ENCODE measurements at regions not wholly inside any gene's neighbourhood (a gene's known extent, or its start where the extent isn't known, plus 50 kb on each side); places are given as distances from the start of the nearest gene placed in this dataset.
"Not testable (repeated sequence)": the region's sequence is repeated elsewhere in the genome, so short reads cannot be mapped to it uniquely, and the experiment has no call there.

GRCh38 chr16:62816971-62817519 lies 780.8 kb upstream of the CDH8 start:
- TF ChIP-seq MYC (IDR thresholded peaks at IDR 0.05; ENCODE audit: low read depth, low read length) = no peak
- H3K4me3 ChIP-seq (ENCODE audit: low read depth, low read length) = no peak overlapping the region
- no peak for DNase-seq (ENCODE audit: low read depth)

- DNase-seq (ENCODE audit: low read depth) = no peak
- no peak overlapping the region for H3K4me3 ChIP-seq (ENCODE audit: low read depth, low read length)
- TF ChIP-seq POLR2A (IDR thresholded peaks at IDR 0.05; ENCODE audit: extremely low read depth, insufficient read length) (no peak), MYC (IDR thresholded peaks at IDR 0.05; ENCODE audit: low read depth, low read length) (no peak), CTCF (IDR thresholded peaks at IDR 0.05; ENCODE audit: low read depth, low read length) (no peak), MAX (IDR thresholded peaks at IDR 0.05; ENCODE audit: low read depth, low read length) (no peak)
Observed at GRCh38 chr16:62814891-62815290, 778.7 kb upstream of the CDH8 start.

GRCh38 chr16:62805221-62805857 lies 769.1 kb upstream of the CDH8 start:
- DNase-seq (ENCODE audit: low read depth) = no peak
- no peak overlapping the region for H3K4me3 ChIP-seq (ENCODE audit: low read depth, low read length)
- no peak for TF ChIP-seq CTCF (IDR thresholded peaks at IDR 0.05; ENCODE audit: low read depth, low read length)
- TF ChIP-seq MYC (IDR thresholded peaks at IDR 0.05; ENCODE audit: low read depth, low read length) = no peak
- TF ChIP-seq MAX (IDR thresholded peaks at IDR 0.05; ENCODE audit: low read depth, low read length) = no peak

GRCh38 chr16:62794724-62795123 lies 758.5 kb upstream of the CDH8 start:
- TF ChIP-seq MYC (IDR thresholded peaks at IDR 0.05; ENCODE audit: low read depth, low read length) (no peak), POLR2A (IDR thresholded peaks at IDR 0.05; ENCODE audit: extremely low read depth, insufficient read length) (no peak), CTCF (IDR thresholded peaks at IDR 0.05; ENCODE audit: low read depth, low read length) (no peak), MAX (IDR thresholded peaks at IDR 0.05; ENCODE audit: low read depth, low read length) (no peak)
- no peak overlapping the region for H3K4me3 ChIP-seq (ENCODE audit: low read depth, low read length)
- DNase-seq (ENCODE audit: low read depth) = no peak

GRCh38 chr16:62780081-62780480 lies 743.8 kb upstream of the CDH8 start:
- not testable (repeated sequence) for H3K4me3 ChIP-seq (ENCODE audit: low read depth, low read length); DNase-seq (ENCODE audit: low read depth)

GRCh38 chr16:62764572-62764971 lies 728.3 kb upstream of the CDH8 start:
- no peak overlapping the region for H3K4me3 ChIP-seq (ENCODE audit: low read depth, low read length)
- DNase-seq (ENCODE audit: low read depth) = no peak
- TF ChIP-seq CTCF (IDR thresholded peaks at IDR 0.05; ENCODE audit: low read depth, low read length) (no peak), MAX (IDR thresholded peaks at IDR 0.05; ENCODE audit: low read depth, low read length) (no peak), MYC (IDR thresholded peaks at IDR 0.05; ENCODE audit: low read depth, low read length) (no peak), POLR2A (IDR thresholded peaks at IDR 0.05; ENCODE audit: extremely low read depth, insufficient read length) (no peak)

- no peak overlapping the region for H3K4me3 ChIP-seq (ENCODE audit: low read depth, low read length)
- TF ChIP-seq POLR2A (IDR thresholded peaks at IDR 0.05; ENCODE audit: extremely low read depth, insufficient read length) (no peak), CTCF (IDR thresholded peaks at IDR 0.05; ENCODE audit: low read depth, low read length) (no peak), MAX (IDR thresholded peaks at IDR 0.05; ENCODE audit: low read depth, low read length) (no peak), MYC (IDR thresholded peaks at IDR 0.05; ENCODE audit: low read depth, low read length) (no peak)
- DNase-seq (ENCODE audit: low read depth) = no peak
Observed at GRCh38 chr16:62760398-62760797, 724.2 kb upstream of the CDH8 start.
